GM10248 (cell line): ENCODE measurements at regions not wholly inside any gene's neighbourhood (a gene's known extent, or its start where the extent isn't known, plus 50 kb on each side); places are given as distances from the start of the nearest gene placed in this dataset.

Source experiments
- CTCF ChIA-PET: fragments of 300-600 bp; sonication (Branson Sonifier 250); formaldehyde crosslinking; extraction: SDS; loops from one replicate; lab custom pipeline; 2021; ENCODE audit warnings: antibody characterized with exemption; lab: Yijun Ruan, JAX
- POLR2A ChIA-PET: fragments of 350-650 bp; sonication (Branson Sonifier 250); formaldehyde crosslinking; extraction: SDS; loops from one replicate; lab custom pipeline; 2020; ENCODE audit warnings: antibody characterized with exemption; lab: Yijun Ruan, JAX
- DNase-seq: peaks from one replicate; pipeline ENCODE4 v3.0.0; 2012; ENCODE audit errors: extremely low spot score
- TF ChIP-seq, protein P1 (sequence below): IDR thresholded peaks from 2 replicates; pipeline ENCODE4 v1.5.1; 2012; ENCODE audit warnings: mild to moderate bottlenecking, low read depth; ENCODE audit errors: extremely low read depth, missing control alignments, control extremely low read depth

DNA sequence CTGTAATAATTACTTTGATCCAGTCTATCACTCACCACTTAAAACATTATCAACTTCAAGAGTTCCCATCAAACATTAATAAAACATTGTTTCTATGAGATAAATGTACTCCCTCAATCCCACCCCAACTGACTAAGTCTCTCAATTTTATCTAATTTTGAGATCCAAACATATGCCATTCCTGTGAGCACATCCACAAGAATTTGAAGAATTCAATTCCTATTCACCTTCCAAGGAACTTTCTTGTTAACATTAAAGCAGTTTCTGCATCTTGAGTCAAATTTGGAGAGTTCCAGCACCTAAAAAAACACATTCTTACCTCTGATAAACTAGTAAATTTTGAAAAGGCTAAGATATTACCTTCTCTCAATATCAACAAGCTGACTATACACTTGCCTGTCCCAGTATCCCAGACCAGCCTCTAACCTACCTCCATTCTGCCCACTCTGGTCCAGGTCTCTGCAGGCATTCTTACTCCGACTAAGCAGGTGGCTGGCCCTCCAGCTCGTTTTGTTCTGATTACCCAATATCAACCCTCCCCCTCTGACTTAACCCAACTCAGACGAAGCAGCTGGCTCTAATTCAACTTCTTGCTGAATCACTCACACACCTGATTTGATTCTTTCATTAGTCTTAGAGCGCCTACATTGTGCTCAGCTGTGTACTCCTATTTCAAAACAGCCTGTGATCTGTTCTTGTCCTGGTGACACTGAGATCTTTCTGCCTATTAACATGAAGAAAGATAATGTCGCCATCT, 275.2 kb downstream of the IPMK start:
- CTCF ChIA-PET, result interaction anchor here (0.9 kb wide), 1 partner anchor 14 kb away, joined by 3 read pairs; no protein-coding TSS in a partner anchor
- DNase-seq, result no peak
- POLR2A ChIA-PET, result no interaction called here
- TF ChIP-seq, protein P1, sequence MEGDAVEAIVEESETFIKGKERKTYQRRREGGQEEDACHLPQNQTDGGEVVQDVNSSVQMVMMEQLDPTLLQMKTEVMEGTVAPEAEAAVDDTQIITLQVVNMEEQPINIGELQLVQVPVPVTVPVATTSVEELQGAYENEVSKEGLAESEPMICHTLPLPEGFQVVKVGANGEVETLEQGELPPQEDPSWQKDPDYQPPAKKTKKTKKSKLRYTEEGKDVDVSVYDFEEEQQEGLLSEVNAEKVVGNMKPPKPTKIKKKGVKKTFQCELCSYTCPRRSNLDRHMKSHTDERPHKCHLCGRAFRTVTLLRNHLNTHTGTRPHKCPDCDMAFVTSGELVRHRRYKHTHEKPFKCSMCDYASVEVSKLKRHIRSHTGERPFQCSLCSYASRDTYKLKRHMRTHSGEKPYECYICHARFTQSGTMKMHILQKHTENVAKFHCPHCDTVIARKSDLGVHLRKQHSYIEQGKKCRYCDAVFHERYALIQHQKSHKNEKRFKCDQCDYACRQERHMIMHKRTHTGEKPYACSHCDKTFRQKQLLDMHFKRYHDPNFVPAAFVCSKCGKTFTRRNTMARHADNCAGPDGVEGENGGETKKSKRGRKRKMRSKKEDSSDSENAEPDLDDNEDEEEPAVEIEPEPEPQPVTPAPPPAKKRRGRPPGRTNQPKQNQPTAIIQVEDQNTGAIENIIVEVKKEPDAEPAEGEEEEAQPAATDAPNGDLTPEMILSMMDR, result no peak

DNA sequence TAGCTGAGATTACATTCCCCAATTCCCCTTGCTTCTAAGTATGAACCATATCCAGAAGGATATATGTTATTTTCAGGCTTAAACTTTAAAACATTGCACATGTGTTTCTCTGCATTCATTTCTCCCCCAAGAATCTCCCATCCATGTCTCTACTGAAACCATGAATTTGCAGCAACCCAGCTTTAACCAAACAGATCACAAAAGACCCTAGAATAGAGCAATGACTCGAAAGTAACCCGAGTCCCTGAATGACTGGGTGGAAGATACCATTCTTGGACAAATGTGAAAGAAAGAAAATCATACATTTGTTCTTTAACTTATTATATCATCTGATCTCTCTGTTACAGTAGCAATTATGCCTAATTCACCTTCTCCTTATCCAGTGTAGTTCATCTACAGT, 278.7 kb downstream of the IPMK start:
- CTCF ChIA-PET, result interaction anchor here (0.9 kb wide), 1 partner anchor 14 kb away, joined by 3 read pairs; no protein-coding TSS in a partner anchor
- DNase-seq, result no peak
- POLR2A ChIA-PET, result no interaction called here
- TF ChIP-seq, protein P1, result no peak

DNA sequence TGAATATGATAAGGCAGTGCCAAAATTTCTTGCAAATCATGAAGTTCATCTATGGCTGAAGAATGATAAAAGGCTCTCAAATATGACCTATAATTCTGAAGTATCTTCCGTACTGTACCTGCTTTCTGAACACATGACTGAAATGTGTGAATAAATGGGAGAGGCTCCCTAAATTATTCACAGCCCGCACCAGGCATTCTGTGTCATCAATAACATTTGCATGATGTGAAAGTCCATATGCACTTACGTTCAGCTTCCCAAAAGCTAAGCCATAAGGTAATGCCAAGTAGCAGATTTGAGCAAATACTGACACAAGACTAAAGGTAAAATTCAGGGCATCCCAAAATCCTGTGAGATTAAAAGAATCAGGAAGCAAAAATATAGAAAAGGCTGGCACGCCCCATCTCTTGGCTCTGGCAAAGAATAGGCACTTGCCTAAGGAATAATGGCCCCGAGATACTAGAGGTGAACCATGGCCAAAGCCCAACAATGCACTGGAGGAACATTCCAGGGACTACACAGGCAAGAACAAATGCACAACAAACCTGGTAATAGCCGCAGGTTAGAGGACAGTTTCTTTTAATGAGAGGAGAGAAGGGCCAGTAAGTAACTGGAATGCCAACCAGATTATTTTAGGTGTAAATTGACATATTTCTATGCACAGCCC, 280.5 kb downstream of the IPMK start:
- CTCF ChIA-PET, result no interaction called here
- TF ChIP-seq, protein P1, result no peak
- POLR2A ChIA-PET, result no interaction called here

DNA sequence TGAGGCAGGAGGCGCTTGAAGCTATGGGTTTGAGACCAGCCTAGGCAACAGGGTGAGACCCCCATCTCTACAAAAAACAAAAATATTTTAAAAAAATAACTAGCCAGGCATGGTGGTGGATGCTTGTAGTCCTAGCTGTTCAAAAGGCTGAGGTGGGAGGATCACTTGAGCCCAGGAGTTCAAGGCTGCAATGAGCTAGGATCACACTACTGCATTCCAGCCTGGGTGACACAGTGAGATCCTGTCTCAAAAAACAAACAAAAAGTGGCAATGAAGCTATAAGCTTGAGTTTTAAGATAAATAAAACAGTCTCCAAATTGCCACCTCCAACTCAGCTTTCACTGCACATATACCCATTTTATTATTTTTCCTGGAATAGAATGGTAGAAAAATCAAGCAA, 281.3 kb downstream of the IPMK start:
- TF ChIP-seq, protein P1, result no peak
- CTCF ChIA-PET, result interaction anchor here (2.2 kb wide), 1 partner anchor 10 kb away, joined by 6 read pairs; no protein-coding TSS in a partner anchor

More for the DNA sequence above, 280.5 kb downstream of the IPMK start:
- no peak for DNase-seq

DNA sequence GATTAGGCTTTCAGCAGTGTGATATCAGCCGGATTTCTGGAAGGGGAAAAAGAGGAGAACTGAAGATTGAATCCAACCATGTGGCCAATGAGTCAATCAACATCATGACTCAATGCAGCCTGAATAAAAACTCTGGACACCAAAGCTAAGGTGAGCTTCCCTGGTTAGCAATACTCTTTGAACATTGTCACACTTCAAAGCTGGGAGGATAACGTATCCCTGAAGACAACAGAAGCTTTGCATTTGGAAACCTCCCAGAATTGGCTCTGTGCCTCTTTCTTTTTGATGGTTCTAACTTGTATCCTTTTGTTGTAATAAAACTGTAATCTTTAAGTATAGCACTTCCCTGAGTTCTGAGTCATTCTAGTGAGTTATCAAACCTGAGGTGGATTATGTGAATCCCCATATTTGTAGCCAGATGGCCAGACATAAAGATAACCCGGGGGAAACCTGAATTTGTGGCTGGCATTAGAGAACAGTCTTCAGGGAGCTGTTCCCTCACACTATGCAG, 284.4 kb downstream of the IPMK start:
- TF ChIP-seq, protein P1, result no peak
- CTCF ChIA-PET, result no interaction called here
- DNase-seq, result no peak
- POLR2A ChIA-PET, result no interaction called here

More for the DNA sequence above, 281.3 kb downstream of the IPMK start:
- no peak for DNase-seq
- POLR2A ChIA-PET, result no interaction called here

- TF ChIP-seq, protein P1, result no peak
- POLR2A ChIA-PET, result no interaction called here
- DNase-seq, result no peak
- CTCF ChIA-PET, result interaction anchor here (1.0 kb wide), 1 partner anchor 21 kb away, joined by 3 read pairs; no protein-coding TSS in a partner anchor
These were observed 285.6 kb downstream of the IPMK start for GRCh38 chr10:57982091-57982490.
